A549 (cell line): ENCODE measurements at regions not wholly inside any gene's neighbourhood (a gene's known extent, or its start where the extent isn't known, plus 50 kb on each side); places are given as distances from the start of the nearest gene placed in this dataset.

Experiments used
- ATAC-seq, 2 experiments: fragments of 200-7000 bp in 1 of 2; fragments of >200 bp in 1 of 2; cut with Nextera tagmentation in 1 of 2; cut with Tn5 transposase in 1 of 2; 3 replicates each; pipeline versions ENCODE4 v1.8.0 to v1.9.1; 2018 to 2020; ENCODE audit warnings: mild to moderate bottlenecking in 1 of 2, moderate library complexity in 1 of 2
- CTCF ChIA-PET: fragments of 300-600 bp; sonication (Branson Sonifier 250); formaldehyde crosslinking; extraction: SDS; loops from one replicate; lab custom pipeline; 2021; ENCODE audit warnings: antibody characterized with exemption, inconsistent platforms; lab: Yijun Ruan, JAX
- POLR2A ChIA-PET: fragments of 350-600 bp; formaldehyde crosslinking; extraction: SDS; loops from one replicate; lab custom pipeline; 2021; ENCODE audit warnings: antibody characterized with exemption, inconsistent platforms; lab: Yijun Ruan, JAX
- DNase-seq, 2 experiments: peaks; one replicate each; pipeline versions ENCODE4 v3.0.0 to v3.0.0-alpha.2; 2011 to 2016; ENCODE audit warnings: low read depth in 1 of 2, low spot score in 1 of 2
- FAIRE-seq: peaks from 2 replicates; lab custom pipeline; 2011; peaks lifted over from hg19 to GRCh38; lab: Jason Lieb, UNC
- H3K27ac ChIP-seq, 2 experiments: fragments of >200 bp; sonication (Bioruptor Twin); formaldehyde crosslinking; 3 replicates each; pipeline ENCODE4 v1.5.1; 2016 to 2017
- H3K4me1 ChIP-seq: fragments of >200 bp; sonication (Bioruptor Twin); formaldehyde crosslinking; 3 replicates; pipeline ENCODE4 v1.6.1; 2016
- H3K4me2 ChIP-seq: fragments of >200 bp; sonication (Bioruptor Twin); formaldehyde crosslinking; 3 replicates; pipeline ENCODE4 v1.6.1; 2016
- H3K4me3 ChIP-seq: fragments of >200 bp; sonication (Bioruptor Twin); formaldehyde crosslinking; 3 replicates; pipeline ENCODE4 v1.5.1; 2016
- H3K9me3 ChIP-seq: fragments of >200 bp; sonication (Bioruptor Twin); formaldehyde crosslinking; 3 replicates; pipeline ENCODE4 v1.6.1; 2016
- BCL3 ChIP-seq: fragments of >200 bp; sonication (Bioruptor Twin); formaldehyde crosslinking; IDR thresholded peaks from 3 replicates; pipeline ENCODE4 v1.6.1; 2016
- BHLHE40 ChIP-seq: IDR thresholded peaks from 2 replicates; pipeline ENCODE4 v1.6.1; 2012; ENCODE audit warnings: low read depth, low read length, inconsistent platforms
- CHD2 ChIP-seq: fragments of 150-350 bp; IDR thresholded peaks from 2 replicates; pipeline ENCODE4 v1.6.1; 2014; ENCODE audit warnings: low read length; ENCODE audit not compliant: partially characterized antibody
- EHMT2 ChIP-seq: fragments of 200-600 bp; sonication (generic); IDR thresholded peaks from 2 replicates; pipeline ENCODE4 v1.6.1; 2016; ENCODE audit warnings: antibody characterized with exemption, low read depth, mild to moderate bottlenecking, moderate library complexity
- EP300 ChIP-seq, 2 experiments: fragments of >200 bp; sonication (Bioruptor Twin); formaldehyde crosslinking; IDR thresholded peaks; 2 replicates in 1 of 2; 3 replicates in 1 of 2; pipeline ENCODE4 v1.6.1; 2016 to 2017
- FOSB ChIP-seq: fragments of 250-450 bp; sonication (Bioruptor Pico); IDR thresholded peaks from 2 replicates; pipeline ENCODE4 v1.5.0; 2020; ENCODE audit warnings: mild to moderate bottlenecking, moderate library complexity
- FOXS1 ChIP-seq: fragments of 250-450 bp; sonication (Bioruptor Pico); IDR thresholded peaks from 2 replicates; pipeline ENCODE4 v1.5.0; 2020; ENCODE audit warnings: mild to moderate bottlenecking, moderate library complexity
- HDAC2 ChIP-seq: fragments of 200-600 bp; sonication (generic); IDR thresholded peaks from 2 replicates; pipeline ENCODE4 v1.6.1; 2016
- HES2 ChIP-seq: fragments of >200 bp; sonication (Bioruptor Twin); formaldehyde crosslinking; IDR thresholded peaks from 2 replicates; pipeline ENCODE4 v1.6.1; 2016
- JUN ChIP-seq, 2 experiments: fragments of >200 bp; sonication (Bioruptor Twin); formaldehyde crosslinking; IDR thresholded peaks; 2 replicates in 1 of 2; 3 replicates in 1 of 2; pipeline ENCODE4 v1.6.1; 2016 to 2017
- JUNB ChIP-seq: fragments of >200 bp; sonication (Bioruptor Twin); formaldehyde crosslinking; IDR thresholded peaks from 2 replicates; pipeline ENCODE4 v1.6.1; 2016
- KDM1A ChIP-seq: fragments of 200-600 bp; sonication (generic); IDR thresholded peaks from 2 replicates; pipeline ENCODE4 v1.6.1; 2016; ENCODE audit warnings: low read depth, mild to moderate bottlenecking
- KDM5A ChIP-seq: fragments of 200-600 bp; sonication (generic); IDR thresholded peaks from 2 replicates; pipeline ENCODE4 v1.6.1; 2016; ENCODE audit warnings: antibody characterized with exemption, mild to moderate bottlenecking
- MYC ChIP-seq: IDR thresholded peaks from 2 replicates; pipeline ENCODE4 v1.6.1; 2012; ENCODE audit warnings: mild to moderate bottlenecking, inconsistent platforms, low read length, improper control_type of control experiment, borderline replicate concordance
- NFE2L2 ChIP-seq: fragments of 150-350 bp; conservative IDR thresholded peaks from 2 replicates; pipeline ENCODE4 v1.6.1; 2014; ENCODE audit warnings: low read length
- NPAS2 ChIP-seq: fragments of 250-450 bp; sonication (Bioruptor Pico); IDR thresholded peaks from 2 replicates; pipeline ENCODE4 v1.8.0; 2022; ENCODE audit warnings: mild to moderate bottlenecking, moderate library complexity, borderline replicate concordance
- PHF8 ChIP-seq: fragments of 200-600 bp; sonication (generic); IDR thresholded peaks from 2 replicates; pipeline ENCODE4 v1.6.1; 2016; ENCODE audit warnings: low read depth, mild to moderate bottlenecking, antibody characterized with exemption, moderate library complexity, borderline replicate concordance
- RARB ChIP-seq: fragments of 250-450 bp; sonication (Bioruptor Pico); IDR thresholded peaks from 2 replicates; pipeline ENCODE4 v1.8.0; 2021; ENCODE audit warnings: mild to moderate bottlenecking, moderate library complexity
- RFX5 ChIP-seq: fragments of 450-650 bp; IDR thresholded peaks from 2 replicates; pipeline ENCODE4 v1.7.1; 2014; ENCODE audit warnings: antibody characterized with exemption, mild to moderate bottlenecking, moderate library complexity
- TFCP2L1 ChIP-seq: fragments of 250-450 bp; sonication (Bioruptor Pico); IDR thresholded peaks from 2 replicates; pipeline ENCODE4 v1.5.0; 2021; ENCODE audit warnings: mild to moderate bottlenecking
- ZC3H11A ChIP-seq: fragments of 450-650 bp; IDR thresholded peaks from 2 replicates; pipeline ENCODE4 v1.6.1; 2014; ENCODE audit warnings: antibody characterized with exemption, mild to moderate bottlenecking
- ZSCAN20 ChIP-seq: fragments of 250-450 bp; sonication (Bioruptor Pico); IDR thresholded peaks from 2 replicates; pipeline ENCODE4 v1.8.0; 2022; ENCODE audit warnings: mild to moderate bottlenecking, moderate library complexity
- WGBS: methylation state at CpG from one replicate; pipeline ENCODE4 v1.1.6; 2017; ENCODE audit errors: missing lambda C conversion rate; 5-methylcytosine and 5-hydroxymethylcytosine counted together
- TF ChIP-seq, protein P1 (sequence below): fragments of 250-450 bp; sonication (Bioruptor Pico); IDR thresholded peaks from 2 replicates; pipeline ENCODE4 v1.5.0; 2021; ENCODE audit warnings: mild to moderate bottlenecking, moderate library complexity, borderline replicate concordance
- TF ChIP-seq, protein P2 (sequence below): fragments of 250-450 bp; sonication (Bioruptor Pico); IDR thresholded peaks from 2 replicates; pipeline ENCODE4 v1.5.0; 2020; ENCODE audit warnings: low read depth, mild to moderate bottlenecking, moderate library complexity
- TF ChIP-seq, protein P3 (sequence below): fragments of 200-600 bp; sonication (generic); IDR thresholded peaks from 2 replicates; pipeline ENCODE4 v1.6.1; 2016; ENCODE audit warnings: antibody characterized with exemption, mild to moderate bottlenecking, moderate library complexity

GRCh38 chr18:34608064-34608463, 102.0 kb upstream of the DTNA start:
- DNase-seq (no peak), ATAC-seq (no peak), FAIRE-seq (no peak)
- CTCF ChIA-PET = no interaction called here
- H3K4me3 ChIP-seq = no peak overlapping the region
- no peaks in the 10 kb centered on the region for H3K4me1 ChIP-seq
- TF ChIP-seq, protein P1, sequence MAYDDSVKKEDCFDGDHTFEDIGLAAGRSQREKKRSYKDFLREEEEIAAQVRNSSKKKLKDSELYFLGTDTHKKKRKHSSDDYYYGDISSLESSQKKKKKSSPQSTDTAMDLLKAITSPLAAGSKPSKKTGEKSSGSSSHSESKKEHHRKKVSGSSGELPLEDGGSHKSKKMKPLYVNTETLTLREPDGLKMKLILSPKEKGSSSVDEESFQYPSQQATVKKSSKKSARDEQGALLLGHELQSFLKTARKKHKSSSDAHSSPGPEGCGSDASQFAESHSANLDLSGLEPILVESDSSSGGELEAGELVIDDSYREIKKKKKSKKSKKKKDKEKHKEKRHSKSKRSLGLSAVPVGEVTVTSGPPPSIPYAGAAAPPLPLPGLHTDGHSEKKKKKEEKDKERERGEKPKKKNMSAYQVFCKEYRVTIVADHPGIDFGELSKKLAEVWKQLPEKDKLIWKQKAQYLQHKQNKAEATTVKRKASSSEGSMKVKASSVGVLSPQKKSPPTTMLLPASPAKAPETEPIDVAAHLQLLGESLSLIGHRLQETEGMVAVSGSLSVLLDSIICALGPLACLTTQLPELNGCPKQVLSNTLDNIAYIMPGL (CRISPR knock-in tag) = no peak
- TF ChIP-seq JUN (IDR thresholded peaks at IDR 0.05) = no peak
- TF ChIP-seq, protein P2, sequence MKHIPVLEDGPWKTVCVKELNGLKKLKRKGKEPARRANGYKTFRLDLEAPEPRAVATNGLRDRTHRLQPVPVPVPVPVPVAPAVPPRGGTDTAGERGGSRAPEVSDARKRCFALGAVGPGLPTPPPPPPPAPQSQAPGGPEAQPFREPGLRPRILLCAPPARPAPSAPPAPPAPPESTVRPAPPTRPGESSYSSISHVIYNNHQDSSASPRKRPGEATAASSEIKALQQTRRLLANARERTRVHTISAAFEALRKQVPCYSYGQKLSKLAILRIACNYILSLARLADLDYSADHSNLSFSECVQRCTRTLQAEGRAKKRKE = no peak
- TF ChIP-seq NFE2L2 = no peak
- TF ChIP-seq FOXS1 (CRISPR knock-in tag) = no peak
- no peak for TF ChIP-seq PHF8
- no peak for TF ChIP-seq TFCP2L1
- TF ChIP-seq BHLHE40 = no peak
- no peak overlapping the region for H3K27ac ChIP-seq
- POLR2A ChIA-PET = no interaction called here
- WGBS = 10% methylated on average over 2 of the region's 2 CpGs
- no peak overlapping the region for H3K4me2 ChIP-seq
- H3K9me3 ChIP-seq = no peaks in the 10 kb centered on the region

GRCh38 chr18:34609986-34610648, 100.0 kb upstream of the DTNA start:
- CTCF ChIA-PET = no interaction called here
- ATAC-seq = no peak
- 43% methylated on average over 4 of the region's 4 CpGs for WGBS

GRCh38 chr18:34611904-34612303, 98.2 kb upstream of the DTNA start:
- ATAC-seq = no peak
- H3K9me3 ChIP-seq = no peaks in the 10 kb centered on the region
- H3K4me3 ChIP-seq = no peak overlapping the region
- ChIA-PET POLR2A (no interaction called here), CTCF (no interaction called here)
- WGBS = 28% methylated on average over 4 of the region's 10 CpGs
- no peaks in the 10 kb centered on the region for H3K4me1 ChIP-seq
- no peak for FAIRE-seq
- DNase-seq = no peak
- no peak overlapping the region for H3K4me2 ChIP-seq
- H3K27ac ChIP-seq = no peak overlapping the region
- TF ChIP-seq FOSB (CRISPR knock-in tag) = no peak
- TF ChIP-seq, protein P2 = no peak
- TF ChIP-seq NPAS2 (CRISPR knock-in tag) = no peak
- TF ChIP-seq KDM5A = no peak
- TF ChIP-seq, protein P1 (CRISPR knock-in tag) = no peak
- no peak for TF ChIP-seq PHF8
- no peak for TF ChIP-seq CHD2
- no peak for TF ChIP-seq ZSCAN20 (CRISPR knock-in tag)
- TF ChIP-seq RARB (CRISPR knock-in tag) = no peak
- no peak for TF ChIP-seq KDM1A
- TF ChIP-seq BCL3 = no peak
- TF ChIP-seq, protein P3, sequence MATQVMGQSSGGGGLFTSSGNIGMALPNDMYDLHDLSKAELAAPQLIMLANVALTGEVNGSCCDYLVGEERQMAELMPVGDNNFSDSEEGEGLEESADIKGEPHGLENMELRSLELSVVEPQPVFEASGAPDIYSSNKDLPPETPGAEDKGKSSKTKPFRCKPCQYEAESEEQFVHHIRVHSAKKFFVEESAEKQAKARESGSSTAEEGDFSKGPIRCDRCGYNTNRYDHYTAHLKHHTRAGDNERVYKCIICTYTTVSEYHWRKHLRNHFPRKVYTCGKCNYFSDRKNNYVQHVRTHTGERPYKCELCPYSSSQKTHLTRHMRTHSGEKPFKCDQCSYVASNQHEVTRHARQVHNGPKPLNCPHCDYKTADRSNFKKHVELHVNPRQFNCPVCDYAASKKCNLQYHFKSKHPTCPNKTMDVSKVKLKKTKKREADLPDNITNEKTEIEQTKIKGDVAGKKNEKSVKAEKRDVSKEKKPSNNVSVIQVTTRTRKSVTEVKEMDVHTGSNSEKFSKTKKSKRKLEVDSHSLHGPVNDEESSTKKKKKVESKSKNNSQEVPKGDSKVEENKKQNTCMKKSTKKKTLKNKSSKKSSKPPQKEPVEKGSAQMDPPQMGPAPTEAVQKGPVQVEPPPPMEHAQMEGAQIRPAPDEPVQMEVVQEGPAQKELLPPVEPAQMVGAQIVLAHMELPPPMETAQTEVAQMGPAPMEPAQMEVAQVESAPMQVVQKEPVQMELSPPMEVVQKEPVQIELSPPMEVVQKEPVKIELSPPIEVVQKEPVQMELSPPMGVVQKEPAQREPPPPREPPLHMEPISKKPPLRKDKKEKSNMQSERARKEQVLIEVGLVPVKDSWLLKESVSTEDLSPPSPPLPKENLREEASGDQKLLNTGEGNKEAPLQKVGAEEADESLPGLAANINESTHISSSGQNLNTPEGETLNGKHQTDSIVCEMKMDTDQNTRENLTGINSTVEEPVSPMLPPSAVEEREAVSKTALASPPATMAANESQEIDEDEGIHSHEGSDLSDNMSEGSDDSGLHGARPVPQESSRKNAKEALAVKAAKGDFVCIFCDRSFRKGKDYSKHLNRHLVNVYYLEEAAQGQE = no peak
- no peak for TF ChIP-seq EHMT2
- TF ChIP-seq RFX5 = no peak

More at GRCh38 chr18:34609986-34610648, 100.0 kb upstream of the DTNA start:
- H3K4me2 ChIP-seq = no peak overlapping the region
- no peak for FAIRE-seq
- H3K9me3 ChIP-seq = no peaks in the 10 kb centered on the region
- no peak for DNase-seq
- POLR2A ChIA-PET = no interaction called here
- H3K4me1 ChIP-seq = no peaks in the 10 kb centered on the region
- no peak overlapping the region for H3K27ac ChIP-seq
- H3K4me3 ChIP-seq = no peak overlapping the region
- TF ChIP-seq ZC3H11A (no peak), HDAC2 (no peak), HES2 (no peak), JUNB (no peak), EP300 (IDR thresholded peaks at IDR 0.05) (no peak), MYC (no peak), RFX5 (no peak)
